Left lobe of liver (tissue), 2 donors: ENCODE measurements at regions not wholly inside any gene's neighbourhood (a gene's known extent, or its start where the extent isn't known, plus 50 kb on each side); places are given as distances from the start of the nearest gene placed in this dataset.
A peak's percentile ranks its signal among the peaks of the same experiment; 100 is the strongest.

ENCODE experiments used
- ATAC-seq: fragments of 200-7000 bp; cut with Tn5 transposase; one replicate; pipeline ENCODE4 v1.9.1; 2020; ENCODE audit warnings: mild to moderate bottlenecking, moderate library complexity
- DNase-seq: peaks from one replicate; pipeline ENCODE4 v3.0.0-alpha.2; 2020; ENCODE audit warnings: low spot score
- donor health status: DM: no; HTN: no; CAD: no; lungs with moderate emphysema.
- donor health status: DM: no; HTN: yes; CAD: no.

DNA sequence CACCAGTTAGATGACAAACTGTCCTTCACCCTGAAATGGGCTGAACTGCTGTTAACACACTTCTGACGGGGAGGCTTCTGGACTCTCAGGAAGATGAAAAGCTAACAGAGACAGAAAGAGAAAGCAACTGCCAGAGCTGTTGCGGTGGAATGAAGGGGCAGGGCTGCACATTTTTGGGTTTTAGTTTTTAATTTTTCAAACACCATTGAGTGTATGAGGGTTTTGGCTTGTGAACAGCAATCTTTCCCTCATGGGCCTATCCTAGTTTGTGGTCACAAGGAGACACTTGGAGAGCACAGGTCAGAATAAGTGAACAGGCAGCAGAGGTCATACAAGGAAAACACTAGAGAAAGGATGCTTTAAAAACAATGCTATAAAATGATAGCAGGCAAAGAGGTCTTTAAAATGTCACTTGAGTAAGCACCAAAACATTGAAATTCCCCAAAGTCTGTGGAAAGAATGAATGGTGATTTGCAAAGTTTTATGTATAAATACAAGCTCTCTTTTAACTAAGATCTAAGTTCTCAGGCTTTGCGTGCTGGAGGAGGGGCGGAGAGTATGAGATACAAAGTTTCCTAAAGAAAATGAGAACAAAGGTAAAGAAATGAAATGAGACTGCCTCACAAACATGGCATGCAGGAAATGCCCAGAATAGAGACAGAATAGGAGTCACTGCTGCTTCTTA is 101.4 kb upstream of the GLI3 start:
- ATAC-seq (no peak), DNase-seq (no peak)

DNA sequence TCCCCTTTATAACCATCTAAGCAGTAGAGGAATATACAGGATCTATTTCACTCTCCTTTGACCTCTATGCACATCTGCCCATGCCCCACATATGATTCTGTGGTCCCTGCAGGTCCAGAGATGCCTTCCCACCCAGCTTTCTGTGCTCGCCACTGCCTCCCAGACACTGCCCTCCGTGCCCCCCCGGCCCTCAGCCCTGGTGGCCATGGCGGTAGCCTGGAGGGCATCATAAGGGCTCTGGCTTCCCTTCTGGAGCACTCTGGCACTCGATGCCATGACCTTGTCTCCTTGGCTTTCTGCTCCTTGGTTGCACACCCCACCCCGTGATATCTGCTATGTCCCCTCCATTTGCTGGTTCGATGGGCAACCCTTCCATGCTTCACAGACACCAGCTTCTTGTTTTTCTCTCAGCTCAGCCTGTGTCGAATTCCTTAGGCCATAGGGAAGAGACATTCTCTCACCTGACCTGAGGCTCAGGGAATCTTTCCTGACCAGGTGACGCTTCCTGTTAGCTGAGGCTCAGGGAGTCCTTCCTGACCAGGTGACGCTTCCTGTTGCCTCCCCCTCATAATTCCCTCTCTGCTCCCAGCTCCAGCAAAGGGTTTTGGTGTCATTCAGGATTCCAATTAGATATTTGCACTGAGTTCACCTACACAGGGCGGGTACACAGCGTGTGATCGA is 100.4 kb upstream of the GLI3 start:
- ATAC-seq (no peak), DNase-seq (no peak)

- ATAC-seq (no peak), DNase-seq (no peak)
These were observed 95.7 kb upstream of the GLI3 start for GRCh38 chr7:42332605-42333222.

GRCh38 chr7:42319631-42320030 is 82.6 kb upstream of the GLI3 start:
- DNase-seq (no peak), ATAC-seq (no peak)

GRCh38 chr7:42315631-42316030 is 78.6 kb upstream of the GLI3 start:
- DNase-seq (no peak), ATAC-seq (no peak)

DNA sequence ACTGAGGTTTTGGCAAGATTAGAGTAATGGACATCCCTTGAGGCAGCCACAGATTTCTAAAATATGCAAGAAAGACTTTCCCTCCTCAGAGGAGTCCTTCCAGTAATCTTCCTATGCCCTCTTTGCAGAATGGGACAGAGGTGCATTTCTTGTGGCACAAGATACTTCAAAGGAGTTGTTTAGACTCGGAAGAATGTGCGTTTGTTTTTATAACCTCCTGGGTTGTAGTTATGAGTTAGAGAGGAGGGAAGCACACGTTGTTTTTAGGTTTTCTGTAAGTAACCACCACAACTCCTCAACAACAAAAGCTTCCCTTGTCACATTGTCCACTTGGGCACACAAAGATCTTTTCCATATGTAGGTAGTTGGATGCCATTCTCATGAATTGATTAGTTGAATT is 78.1 kb upstream of the GLI3 start:
- ATAC-seq (no peak), DNase-seq (no peak)

GRCh38 chr7:42314696-42315095 is 77.7 kb upstream of the GLI3 start:
- ATAC-seq (no peak), DNase-seq (no peak)

DNA sequence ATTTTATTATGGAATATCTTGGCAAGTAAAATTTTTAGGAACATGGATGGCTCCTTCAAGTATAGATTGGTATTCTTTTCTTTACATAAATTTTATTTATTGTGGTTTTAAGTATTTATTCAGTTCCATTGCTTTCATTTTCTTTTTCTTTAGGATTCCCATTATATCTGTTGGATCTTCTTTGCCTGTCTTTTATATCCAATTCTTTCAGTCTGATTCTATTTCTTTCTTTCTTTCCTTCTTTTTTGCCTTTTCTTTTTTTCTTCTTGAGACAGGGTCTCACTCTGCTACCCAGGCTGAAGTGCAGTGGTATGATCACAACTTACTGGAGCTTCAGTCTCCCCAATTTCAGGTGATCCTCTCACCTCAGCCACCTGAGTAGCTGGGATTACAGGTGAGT is 74.2 kb upstream of the GLI3 start:
- ATAC-seq (no peak), DNase-seq (no peak)

GRCh38 chr7:42292991-42293521 is 56.0 kb upstream of the GLI3 start:
- DNase-seq = peak; percentile 71
- peak; percentile 97 for ATAC-seq

DNA sequence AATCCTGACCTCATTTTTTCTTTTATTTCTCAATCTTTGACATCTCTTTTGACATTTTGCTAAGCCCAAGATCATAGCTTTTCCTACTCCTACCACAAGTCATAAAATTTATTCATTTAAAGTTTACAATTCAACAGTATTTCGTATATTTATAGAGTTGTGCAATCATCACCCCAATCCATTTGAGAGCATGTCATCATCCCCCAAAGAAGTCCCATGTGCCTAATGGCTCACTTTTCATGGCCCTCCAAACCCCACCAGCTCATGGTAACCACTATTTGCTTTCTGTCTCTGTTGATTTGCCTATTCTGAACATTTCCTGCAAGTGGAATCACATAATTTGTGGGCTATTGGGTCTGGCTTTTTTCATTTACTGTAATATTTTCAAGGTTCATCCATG is 52.5 kb upstream of the GLI3 start:
- ATAC-seq = no peak
- DNase-seq = no peak
